ENCODE measurements at regions not wholly inside any gene's neighbourhood (a gene's known extent, or its start where the extent isn't known, plus 50 kb on each side); places are given as distances from the start of the nearest gene placed in this dataset.

DNA sequence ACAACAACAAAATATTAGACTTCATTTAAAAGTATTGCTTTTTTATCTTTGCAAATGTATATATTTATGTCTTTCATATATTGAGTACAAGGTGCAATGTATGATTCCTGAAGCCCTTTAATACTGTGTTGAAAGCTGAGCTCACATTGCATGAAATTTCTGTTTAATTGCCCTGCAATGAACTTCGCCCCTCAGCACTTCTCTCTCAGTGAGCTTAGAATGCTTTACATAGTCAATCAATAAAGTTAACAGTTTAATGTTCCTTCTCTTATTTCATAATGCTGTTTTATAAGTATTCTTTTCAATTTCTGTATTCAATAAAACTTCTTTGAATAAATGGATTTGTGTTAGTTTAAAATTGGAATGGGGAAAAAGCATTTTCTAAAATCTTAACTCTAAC lies 607.1 kb downstream of the SOX5 start:
- TF ChIP-seq, protein P1, sequence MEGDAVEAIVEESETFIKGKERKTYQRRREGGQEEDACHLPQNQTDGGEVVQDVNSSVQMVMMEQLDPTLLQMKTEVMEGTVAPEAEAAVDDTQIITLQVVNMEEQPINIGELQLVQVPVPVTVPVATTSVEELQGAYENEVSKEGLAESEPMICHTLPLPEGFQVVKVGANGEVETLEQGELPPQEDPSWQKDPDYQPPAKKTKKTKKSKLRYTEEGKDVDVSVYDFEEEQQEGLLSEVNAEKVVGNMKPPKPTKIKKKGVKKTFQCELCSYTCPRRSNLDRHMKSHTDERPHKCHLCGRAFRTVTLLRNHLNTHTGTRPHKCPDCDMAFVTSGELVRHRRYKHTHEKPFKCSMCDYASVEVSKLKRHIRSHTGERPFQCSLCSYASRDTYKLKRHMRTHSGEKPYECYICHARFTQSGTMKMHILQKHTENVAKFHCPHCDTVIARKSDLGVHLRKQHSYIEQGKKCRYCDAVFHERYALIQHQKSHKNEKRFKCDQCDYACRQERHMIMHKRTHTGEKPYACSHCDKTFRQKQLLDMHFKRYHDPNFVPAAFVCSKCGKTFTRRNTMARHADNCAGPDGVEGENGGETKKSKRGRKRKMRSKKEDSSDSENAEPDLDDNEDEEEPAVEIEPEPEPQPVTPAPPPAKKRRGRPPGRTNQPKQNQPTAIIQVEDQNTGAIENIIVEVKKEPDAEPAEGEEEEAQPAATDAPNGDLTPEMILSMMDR (IDR thresholded peaks at IDR 0.05), result no peak
- no peak for TF ChIP-seq ZFX (IDR thresholded peaks at IDR 0.05; ENCODE audit: borderline replicate concordance)

Measured in 22Rv1 (cell line).